Epidermal melanocyte (primary cell): ENCODE measurements at regions not wholly inside any gene's neighbourhood (a gene's known extent, or its start where the extent isn't known, plus 50 kb on each side); places are given as distances from the start of the nearest gene placed in this dataset.
"Not testable (repeated sequence)": the region's sequence is repeated elsewhere in the genome, so short reads cannot be mapped to it uniquely, and the experiment has no call there.

Source experiments
- DNase-seq: peaks from one replicate; pipeline ENCODE4 v3.0.0; 2011; ENCODE audit warnings: low spot score; ENCODE audit not compliant: insufficient read length

DNA sequence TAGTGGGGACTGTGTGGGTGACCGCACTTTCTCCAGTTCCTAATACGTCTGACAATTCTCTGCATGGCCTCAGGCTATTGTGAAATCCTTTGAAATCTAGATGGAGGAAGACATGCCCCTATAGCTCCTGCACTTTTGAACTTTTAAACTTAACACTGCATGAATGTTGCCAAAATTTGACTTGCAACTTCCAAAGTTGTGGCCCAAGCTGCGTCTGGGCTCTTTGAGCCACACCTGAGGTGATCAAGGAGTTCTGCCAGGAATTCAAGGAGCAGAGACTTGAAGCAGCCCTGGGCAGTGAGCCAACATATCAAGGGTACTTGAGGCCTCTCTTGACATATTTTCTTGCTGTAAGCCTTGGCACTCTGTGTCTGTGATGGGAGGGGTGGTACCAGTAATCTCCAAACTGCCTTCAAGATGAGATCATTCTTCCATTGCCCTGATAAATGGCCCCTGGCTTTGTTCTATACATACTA is 1336.1 kb upstream of the CDH9 start:
- DNase-seq: no peak

DNA sequence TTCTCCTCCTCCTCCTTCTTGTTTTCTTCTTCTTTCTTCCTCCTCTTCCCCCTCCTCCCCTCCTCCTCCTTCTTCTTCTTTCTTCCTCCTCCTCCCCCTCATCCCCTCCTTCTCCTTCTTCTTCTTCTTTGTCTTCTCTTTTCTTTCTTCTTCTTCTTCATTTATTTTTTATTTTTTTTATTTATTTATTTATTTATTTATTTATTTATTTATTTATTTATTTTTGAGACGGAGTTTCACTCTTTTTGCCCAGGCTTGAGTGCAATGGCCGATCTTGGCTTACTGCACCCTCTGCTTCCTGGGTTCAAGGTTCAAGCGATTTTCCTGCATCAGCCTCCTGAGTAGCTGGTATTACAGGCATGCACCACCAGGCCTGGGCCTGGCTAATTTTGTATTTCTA is 1332.5 kb upstream of the CDH9 start:
- DNase-seq: no peak

DNA sequence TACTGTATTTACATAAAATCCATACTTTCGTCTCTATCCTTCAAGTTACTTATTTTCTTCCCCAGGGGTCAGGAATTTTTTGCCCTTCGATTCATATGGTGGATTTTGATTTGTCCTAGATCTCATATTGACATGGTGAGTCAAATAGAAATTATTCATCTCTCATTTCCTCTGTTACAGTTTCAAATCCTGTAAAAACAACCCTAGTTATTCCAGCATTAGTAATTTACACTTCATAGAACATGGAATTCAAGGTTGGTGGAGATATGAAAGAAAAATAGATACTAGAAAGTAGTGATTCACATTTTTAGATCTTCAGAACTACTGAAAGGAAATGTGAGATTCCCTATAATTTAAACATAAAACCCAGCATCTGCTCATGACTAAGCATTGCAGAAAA is 1331.0 kb upstream of the CDH9 start:
- no peak for DNase-seq

DNA sequence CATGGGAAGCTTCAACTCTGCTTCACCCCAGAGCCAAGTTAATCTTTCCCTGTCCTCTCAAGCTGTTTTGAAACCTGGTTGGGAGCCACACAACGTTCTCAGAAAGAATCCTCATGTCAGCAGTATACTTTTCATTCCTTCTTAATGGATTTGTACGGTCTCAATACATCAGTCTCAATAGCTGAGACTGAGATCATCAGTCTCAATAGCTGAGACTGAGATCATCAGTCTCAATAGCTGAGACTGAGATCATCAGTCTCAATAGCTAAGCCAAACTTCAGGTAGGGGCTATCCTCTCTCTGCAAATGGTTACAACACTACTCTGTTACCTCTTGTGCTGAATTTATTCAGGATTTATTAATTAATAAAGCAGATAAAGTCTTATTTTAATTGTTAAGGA is 1317.4 kb upstream of the CDH9 start:
- no peak for DNase-seq

DNA sequence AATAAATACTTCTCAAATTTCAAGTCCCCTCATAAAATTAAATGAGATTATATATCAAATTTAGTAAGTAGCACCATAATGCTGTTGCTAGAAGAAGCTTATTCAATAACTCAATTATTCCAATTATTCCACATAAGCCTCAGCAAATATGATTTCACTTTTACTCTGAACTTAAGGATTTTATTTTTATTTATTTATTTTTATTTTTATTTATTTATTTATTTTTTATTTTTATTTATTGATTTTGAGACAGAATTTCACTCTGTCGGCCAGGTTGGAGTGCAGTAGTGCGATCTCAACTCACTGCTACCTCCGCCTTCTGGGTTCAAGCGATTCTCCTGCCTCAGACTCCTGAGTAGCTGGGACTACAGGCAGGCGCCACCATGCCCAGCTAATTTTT is 1308.3 kb upstream of the CDH9 start:
- DNase-seq: no peak

DNA sequence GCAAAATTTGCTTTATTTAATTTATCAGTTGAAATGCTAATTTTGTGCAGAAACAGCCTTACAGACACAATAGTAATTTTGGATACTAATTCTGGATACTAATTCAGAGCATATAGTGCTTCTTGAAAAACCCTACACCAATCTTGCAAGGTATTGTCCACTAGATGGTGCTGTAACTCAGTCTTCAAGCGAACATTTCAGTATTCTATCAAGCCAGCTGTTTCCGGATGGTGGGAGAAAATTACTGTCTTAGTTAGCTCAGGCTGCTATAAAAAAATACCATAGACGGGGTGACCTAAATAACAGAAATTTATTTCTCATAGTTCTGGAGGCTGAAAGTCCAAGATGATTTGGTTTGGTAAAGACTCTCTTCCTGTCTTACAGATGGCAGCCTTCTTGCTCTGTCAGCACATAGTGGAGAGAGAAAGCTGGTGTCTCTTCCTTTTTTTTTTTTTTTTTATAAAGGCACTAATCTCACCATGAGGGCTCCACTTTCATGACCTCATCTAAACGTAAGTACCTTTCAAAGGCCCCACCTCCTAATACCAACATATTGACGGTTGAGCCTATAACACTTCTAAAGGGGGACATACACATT is 1306.5 kb upstream of the CDH9 start:
- DNase-seq: no peak

DNA sequence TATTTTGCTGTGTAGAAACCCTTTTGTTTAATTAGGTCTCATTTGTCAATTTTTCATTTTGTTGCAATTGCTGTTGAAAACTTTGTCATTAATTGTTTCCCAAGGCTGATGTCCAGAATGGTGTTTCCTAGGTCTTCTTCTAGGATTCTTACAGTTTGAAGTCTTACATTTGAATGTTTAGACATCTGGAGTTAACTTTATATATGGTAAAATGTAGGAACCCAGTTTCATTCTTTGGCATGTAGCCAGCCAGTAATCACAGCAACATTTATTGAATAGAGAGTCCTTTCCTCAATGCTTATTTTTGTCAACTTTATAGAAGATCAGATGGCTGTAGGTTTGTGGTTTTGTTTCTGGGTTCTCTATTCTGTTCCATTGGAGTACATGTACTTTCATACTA is 1290.8 kb upstream of the CDH9 start:
- DNase-seq: no peak

DNA sequence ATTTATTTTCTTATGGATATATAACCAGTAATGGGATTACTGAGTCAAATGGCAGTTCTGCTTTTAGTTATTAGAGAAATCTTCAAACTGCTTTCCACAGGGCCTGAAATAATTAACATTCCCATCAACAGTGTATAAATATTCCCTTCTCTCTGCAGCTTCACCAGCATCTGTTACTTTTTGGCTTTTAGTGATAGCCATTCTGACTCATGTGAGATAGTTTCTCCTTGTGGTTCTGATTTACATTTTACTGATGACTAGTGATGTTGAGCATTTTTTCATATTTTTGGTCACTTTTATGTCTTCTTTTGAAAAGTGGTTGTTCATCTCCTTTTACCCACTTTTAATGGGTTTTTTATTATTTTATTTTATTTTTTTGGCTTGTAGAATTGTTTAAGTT is 1290.3 kb upstream of the CDH9 start:
- no peak for DNase-seq

DNA sequence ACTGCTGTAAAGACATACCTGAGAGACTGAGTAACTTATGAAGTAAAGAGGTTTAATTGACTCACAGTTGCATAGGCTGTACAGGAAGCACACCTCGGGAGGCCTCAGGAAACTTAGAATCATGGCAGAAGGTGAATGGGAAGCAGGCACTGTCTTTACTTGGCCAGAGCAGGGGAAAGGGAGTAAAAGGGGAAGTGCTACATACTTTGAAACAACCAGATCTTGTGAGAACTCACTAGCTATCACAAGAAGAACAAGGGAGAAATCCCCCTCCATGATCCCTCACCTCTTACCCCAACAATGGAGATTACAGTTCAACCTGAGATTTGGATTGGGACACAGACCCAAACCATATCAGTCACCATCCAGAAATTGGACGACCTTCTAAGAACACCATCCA is 1285.8 kb upstream of the CDH9 start:
- no peak for DNase-seq

DNA sequence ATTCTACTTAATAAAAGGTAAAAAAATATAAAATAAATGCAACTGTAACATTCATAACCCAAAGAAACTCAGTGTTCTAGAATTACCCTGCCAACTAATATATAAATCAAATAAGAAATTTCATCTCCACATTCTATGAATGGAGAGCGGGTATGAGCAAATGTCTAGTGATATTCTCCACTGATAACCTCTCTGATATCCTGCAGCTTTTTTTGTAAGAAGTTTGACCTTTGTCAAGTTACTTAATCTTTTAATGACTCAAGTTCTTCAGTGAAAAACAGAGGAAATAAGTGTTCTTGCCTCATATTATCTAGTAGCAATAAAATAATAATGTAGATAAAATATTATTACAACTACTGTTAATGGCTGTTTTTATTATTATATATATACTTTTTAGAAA is 1275.6 kb upstream of the CDH9 start:
- DNase-seq: no peak

DNA sequence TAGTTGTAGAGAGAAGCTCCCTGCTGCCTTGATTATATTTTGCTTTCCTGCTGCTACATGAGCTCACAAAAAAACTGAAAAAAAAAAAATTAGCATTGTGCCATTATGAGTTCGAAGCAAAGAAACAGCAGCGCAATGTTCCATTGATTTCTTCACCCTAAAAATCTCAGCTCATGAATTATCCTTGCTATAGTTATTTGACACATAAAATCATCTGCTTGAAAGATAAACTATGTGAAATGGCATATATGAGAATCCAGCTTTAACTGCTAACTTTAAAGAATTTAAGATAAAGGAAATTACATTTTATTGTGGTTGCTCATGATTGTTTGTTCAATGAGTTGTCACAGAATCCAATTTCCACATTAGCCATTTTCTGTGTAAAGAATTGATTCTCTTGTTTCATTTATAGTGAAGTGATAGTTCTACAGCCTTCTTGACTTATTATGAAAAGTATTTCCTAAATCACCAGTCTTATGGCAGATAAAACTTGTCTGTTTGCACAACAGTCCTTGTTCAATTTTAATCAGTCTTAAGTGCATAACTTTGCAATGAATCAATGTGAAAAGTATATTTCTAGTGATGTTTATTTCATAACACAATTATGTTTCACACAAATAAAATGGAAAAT is 1275.0 kb upstream of the CDH9 start:
- no peak for DNase-seq

DNA sequence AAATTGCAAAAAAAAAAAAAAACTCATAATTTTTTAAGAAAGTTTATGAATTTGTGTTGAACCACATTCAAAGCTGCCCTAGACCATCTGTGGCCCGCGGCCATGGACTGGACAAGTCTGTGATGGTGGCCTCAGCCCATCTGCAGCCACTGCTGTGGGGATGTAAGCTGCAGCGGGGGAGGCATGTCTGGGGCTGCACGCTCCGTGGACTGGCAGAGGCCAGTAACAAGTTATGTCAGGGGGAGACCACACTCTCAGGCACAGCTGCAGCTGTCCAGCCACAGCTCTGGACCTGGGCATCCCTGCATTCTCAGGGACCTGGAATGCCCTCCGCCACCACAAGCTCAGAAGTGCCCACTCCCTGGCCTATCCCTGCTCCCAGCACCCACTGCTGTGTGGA is 1272.3 kb upstream of the CDH9 start:
- DNase-seq: no peak

DNA sequence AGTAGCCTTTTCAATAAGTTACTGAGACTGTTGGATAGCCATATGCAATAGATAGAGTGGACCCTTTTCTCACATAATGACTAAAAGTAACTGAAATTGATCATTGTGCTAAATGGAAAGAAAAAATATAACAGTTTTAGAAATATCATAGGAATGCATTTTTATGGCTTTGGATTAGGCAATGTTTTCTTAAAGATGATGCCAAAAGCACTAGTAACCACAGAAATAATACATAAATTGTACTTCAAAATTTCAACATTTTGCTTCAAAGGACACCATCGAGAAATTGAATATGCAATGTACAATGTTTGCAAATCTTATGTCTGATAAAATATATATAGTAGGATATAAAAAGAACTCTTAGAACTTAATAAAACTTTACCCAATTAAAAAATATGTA is 1267.5 kb upstream of the CDH9 start:
- no peak for DNase-seq

DNA sequence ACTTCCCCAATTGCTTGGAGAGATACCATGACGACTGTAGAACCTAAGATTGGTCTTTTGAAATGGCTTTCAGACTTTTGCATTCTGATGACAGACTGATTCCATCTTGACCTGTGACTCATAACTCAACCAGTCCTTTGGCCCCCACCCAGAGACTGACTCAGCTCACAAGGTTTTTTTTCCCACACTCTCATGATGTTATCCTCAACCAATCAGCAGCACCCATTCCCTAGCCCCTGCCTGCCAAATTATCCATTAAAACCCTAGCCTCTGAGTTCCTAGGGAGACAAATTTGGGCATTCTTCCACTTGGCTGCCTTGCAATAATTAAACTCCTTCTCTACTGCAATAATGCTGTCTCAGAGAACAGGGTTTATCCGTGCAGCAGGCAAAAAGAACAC is 1263.3 kb upstream of the CDH9 start:
- DNase-seq: no peak

DNA sequence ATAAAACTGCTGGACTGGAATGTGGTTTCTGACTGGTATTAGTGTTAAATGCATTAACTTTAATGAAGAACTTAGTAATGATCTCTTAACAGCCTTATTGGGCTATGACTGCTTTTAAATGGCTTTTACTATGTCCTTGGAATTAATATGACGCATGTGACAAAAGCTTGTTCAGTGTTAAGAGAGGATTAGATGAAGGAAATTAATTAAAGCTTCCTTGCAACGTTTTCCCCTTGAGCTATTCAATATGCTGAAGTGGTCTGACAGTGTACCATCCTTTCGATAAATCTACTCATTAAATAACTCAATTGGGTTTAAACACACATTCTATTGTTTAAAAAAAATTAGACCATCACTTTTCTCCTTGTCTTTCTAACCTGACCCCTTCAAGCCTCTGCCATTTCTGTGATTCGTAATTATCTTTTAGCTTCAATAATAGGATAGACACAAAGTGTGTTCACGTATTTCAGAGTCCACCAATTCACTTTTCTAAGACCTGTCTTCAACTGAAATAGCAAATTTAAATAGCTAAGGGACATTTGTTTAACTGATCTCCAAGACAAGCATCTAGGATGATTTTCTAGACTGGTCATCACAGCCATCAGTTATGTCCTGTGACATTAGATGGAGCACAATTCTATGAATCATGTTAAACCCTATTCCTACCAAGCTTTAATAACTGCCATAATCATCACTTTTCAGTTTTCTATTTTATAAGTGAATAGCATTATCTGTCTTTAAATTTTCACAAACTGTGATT is 1258.0 kb upstream of the CDH9 start:
- DNase-seq: no peak

DNA sequence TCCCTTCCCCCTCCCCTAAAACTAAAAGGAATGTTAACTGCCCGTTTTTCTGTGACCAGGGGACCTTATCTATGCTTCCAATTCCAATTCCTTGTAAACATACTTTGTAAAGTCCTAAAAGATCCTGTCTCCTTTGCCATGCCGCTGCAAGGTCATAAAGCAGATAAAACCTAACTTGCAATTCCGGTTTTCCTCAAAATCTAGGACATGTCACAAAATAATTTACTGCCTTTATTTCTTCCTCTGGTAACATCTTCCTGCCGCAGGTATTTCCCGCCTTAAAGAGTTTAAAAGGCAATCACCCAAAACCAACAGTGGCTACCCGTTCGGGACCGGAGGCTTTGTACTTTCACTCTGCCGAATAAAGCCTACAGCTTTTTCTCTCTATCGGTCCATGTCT is 1248.6 kb upstream of the CDH9 start:
- DNase-seq: not testable (repeated sequence)

DNA sequence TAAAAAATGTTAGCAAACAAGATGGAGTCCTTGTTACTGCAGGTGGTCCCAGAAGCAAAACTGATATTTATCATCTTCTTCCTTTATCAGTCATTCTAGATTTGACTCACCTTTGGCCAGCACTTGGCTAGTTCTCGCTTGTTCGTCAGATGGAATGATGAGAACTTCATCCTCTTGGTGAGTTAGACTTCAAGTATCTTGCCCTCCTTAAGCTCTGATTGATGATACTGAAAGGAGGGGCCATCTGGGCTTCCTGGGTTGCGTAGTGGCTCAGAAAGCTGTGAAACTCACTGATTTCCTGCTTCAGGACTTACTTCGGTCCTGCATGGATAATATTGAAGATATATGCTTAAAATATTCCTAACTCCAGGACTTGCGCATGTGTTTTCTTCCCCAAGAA is 1248.2 kb upstream of the CDH9 start:
- DNase-seq: no peak

DNA sequence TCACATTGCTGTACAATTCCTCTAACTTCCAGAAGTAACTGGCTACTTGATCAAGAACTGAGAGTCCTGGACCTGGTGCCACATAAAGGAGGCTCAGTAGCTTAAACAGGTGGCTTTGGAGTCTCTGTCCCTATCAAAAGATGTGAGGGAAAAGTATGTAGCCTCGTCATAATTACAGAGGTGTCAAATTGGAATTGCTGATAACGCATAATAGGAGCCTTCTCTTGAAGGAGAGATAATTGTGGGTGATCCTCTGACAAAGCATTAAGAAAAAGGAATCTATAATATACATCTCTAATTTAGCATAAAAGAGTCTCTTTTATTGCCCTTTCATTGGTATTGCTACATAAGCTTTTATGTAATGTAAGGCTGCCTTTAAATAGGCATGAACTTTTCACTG is 1246.4 kb upstream of the CDH9 start:
- DNase-seq: no peak

DNA sequence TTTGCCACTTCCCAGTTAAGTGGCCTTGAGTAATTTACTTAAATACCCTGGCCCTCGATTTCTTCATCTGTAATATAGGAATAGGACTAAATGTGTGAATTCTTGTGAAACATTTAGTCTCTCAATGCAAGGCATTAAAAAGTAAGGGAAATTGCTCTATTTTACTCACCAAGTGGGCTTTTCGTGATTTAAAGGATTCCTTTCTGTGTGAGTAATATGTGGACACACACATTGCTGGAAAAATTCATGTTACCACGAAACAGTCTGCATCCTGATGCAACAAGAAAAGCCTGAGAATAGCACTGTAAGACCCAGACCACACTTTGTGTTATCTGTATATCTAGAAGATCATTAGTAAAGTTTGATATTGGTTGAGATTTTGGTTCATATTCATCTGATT is 1243.0 kb upstream of the CDH9 start:
- DNase-seq: no peak

DNA sequence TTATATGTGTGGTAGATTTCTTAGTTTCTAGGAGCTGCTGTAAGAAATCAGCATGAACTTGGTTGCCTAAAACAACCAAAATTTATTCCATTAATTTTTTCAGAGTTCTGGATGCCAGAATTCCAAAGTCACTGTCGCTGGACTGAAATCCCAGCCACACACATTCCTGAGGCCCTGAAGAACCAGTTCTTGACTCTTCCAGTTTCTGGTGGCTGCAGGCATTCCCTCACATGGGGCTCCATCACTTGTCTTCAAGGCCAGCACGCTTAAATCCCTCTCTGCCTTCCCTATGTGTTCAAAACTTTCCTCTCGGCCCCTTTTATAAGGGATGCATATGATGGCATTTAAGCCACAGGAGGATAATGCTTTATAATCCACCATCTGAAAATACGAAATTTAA is 1237.5 kb upstream of the CDH9 start:
- DNase-seq: no peak

DNA sequence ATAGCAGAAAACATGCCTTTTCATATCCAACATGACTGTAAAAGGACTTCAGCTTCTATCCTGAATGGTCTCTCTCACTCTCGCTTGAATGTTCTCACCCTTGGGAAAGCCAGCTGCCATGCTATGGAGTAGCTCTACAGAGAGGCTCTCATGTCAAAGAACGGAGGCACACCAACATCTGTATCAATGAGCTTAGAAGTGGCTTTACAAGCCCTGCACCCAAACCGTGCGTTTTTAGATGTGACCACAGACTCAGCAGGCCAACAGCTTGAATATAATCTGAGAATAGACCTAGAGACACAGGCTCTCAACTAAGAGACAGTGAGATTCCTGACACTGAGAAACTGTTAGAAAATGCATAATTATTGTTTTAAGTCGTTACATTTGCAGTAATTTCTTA is 1231.6 kb upstream of the CDH9 start:
- DNase-seq: no peak

DNA sequence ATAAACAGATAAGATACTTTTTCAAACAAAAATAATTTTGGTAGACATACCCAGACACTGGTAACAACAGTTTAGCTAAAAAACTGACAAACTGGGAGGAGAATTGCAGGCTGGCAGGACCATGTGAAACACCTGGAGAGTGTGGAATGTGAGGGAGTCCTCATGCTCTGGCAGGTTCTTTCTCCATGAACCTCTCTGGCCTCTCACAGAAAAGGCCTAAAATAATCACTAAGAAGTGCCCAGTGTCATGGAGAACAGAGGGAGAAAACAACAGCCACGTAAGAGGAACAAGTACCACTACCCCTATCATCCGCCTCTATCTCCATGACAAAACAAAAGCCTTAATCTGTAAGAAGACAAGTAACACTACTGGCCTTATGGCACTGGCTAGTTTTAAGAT is 1227.5 kb upstream of the CDH9 start:
- no peak for DNase-seq

DNA sequence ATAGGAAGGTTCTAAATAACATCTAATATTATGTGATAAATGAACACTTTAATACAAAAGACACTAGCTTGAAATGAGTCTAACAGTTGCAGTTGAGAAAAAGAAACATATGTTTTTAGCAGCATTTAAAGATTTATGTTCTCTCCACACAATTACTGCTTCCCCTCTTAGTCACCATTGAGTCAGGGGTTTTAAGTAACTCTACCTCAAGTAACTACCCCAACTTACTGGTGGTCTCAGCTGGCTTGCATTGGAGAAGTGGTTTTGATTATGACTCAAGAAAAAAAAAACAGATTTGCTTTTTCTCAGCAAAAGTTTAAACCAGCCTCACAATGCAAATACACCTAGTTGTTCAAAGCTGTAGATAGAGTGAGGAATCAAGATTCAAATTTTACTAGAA is 1216.5 kb upstream of the CDH9 start:
- no peak for DNase-seq
